NCI-H524 (cell line): ENCODE measurements at regions not wholly inside any gene's neighbourhood (a gene's known extent, or its start where the extent isn't known, plus 50 kb on each side); places are given as distances from the start of the nearest gene placed in this dataset.
"Not testable (repeated sequence)": the region's sequence is repeated elsewhere in the genome, so short reads cannot be mapped to it uniquely, and the experiment has no call there.

Source experiments
- DNase-seq, 2 experiments: peaks; one replicate each; lab custom pipeline; 2025; lab: John Stamatoyannopoulos, UW

DNA sequence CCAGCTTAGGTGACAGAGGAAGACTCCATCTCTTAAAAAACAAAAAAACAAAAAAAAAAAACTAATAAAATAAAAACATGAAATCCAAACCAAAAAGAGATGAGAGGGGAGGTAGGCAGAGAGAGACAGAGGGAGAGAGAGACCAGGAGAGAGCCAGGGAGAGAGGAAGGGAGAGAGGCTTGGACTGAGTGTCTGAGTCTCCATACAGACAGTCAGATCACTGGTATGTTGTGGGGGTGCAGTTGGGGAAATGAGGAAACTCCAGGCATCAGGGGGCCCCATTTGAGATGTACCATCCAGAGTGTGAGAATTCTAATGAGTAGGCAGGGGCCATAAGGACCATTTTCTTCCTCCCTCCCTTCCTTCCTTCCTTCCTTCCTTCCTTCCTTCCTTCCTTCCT lies 53.1 kb upstream of the SEPTIN5 start:
- DNase-seq = no peak

GRCh38 chr22:19662049-19662684 lies 52.1 kb upstream of the SEPTIN5 start:
- not testable (repeated sequence) for DNase-seq

GRCh38 chr22:19663286-19663815 lies 51.0 kb upstream of the SEPTIN5 start:
- DNase-seq = peak; percentile 61 to 86

GRCh38 chr22:19663821-19664355 lies 50.4 kb upstream of the SEPTIN5 start:
- peak; percentile 29 to 77 for DNase-seq

- DNase-seq = no peak
Measured at GRCh38 chr22:19664406-19664805, 49.9 kb upstream of the SEPTIN5 start.
